HUDEP-2 (cell line): ENCODE measurements at regions not wholly inside any gene's neighbourhood (a gene's known extent, or its start where the extent isn't known, plus 50 kb on each side); places are given as distances from the start of the nearest gene placed in this dataset.

ENCODE experiments used
- DNase-seq, 76 experiments: peaks; one replicate each; lab custom pipeline; 2025; ENCODE audit not compliant: unreplicated experiment in 76 of 76; lab: John Stamatoyannopoulos, UW

DNA sequence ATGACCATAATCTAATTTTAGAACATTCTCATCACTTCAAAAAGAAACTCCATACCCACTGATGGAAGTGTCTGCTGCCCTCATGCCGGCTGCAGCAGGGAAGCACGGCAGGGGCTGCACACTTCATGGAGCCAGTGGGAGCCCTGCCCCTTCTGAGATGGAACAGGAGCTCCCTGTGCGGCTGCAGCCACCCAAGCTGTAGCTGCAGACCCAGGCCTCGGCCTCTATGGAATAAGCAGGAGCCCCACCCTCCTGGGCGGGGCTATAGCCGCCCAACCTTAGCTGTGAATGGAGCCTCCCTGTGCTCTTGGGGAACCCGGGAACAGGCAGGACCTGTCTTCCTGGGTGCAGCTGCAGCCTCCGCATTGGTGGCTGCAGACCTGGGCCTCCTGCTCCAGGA lies 128.5 kb downstream of the NUDT12 start:
- DNase-seq: no peak

DNA sequence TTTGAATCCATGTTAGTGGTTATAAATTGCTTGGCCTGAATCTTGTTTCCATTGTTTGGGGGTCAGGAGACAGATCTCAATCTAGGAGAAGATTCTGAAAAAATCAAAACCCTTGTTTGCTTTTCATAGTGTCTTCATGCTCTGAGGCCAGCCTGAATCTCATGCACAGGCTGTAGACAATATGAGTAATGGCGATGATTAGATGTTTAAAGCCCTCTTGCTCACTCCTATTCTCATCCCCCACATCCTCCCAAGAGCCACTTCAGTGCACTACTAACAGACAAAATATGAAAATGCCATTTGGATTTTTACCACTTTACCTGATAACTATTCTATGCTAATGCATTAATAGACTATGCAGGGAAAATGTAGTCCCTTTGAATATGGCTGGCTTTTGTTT lies 129.4 kb downstream of the NUDT12 start:
- DNase-seq: no peak

DNA sequence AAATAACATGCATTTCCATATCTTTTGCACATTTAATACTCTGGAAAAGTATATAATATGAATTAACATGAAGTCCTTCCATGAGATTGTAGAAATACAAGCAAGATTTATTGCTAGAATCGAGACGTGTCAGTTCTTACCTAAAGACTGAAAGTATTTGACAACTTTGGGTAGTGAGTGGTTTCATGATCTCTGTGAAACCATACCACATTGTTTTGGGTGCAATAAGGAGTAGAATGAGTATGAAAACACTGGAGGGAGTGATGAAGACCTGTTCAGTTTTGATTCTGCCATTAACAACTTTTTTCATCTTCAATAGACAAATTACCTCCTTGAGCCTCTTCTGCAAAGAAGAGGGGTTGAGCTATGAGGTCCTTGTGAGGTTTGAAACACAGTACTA lies 133.7 kb downstream of the NUDT12 start:
- no peak for DNase-seq

DNA sequence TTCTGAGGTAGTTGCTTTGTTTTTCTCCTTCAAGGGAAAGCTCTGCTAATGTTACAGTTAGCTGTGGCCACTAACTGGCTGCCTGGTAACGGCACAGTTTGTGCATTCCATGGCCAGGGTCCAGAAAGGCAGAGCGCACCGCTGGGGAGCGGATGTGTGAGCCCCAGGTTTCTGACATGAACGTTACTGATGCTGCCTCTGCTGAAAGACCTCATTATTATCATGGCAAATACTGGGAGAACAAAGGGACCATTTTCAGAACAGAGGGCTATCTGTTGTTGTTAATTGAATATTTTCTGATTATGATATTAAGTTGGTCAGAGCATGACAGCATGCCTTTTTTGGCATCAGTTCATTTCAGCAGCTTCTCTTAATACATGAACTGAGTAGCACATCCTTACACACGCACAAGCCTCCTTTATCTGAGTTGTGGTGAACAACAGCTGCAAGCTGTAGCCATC lies 134.1 kb downstream of the NUDT12 start:
- no peak for DNase-seq

DNA sequence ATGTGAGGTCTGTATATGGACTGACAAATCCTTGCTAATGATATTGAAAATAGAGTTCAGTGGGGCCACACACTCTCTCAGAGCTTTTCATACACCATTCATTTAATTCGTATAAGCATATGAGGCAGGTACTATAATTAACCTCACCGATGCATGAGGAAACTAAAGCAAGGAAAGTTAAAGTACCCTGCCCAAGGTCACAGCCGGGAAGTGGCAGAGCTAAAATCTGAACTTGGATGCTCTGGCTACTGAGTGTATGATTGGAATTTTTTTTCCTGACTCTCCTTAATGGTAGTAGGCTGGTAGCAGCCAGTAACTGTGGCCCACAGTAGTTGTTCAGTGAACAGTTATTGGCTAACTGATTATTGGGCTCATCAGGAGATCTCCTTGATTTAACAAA lies 135.3 kb downstream of the NUDT12 start:
- DNase-seq: no peak

DNA sequence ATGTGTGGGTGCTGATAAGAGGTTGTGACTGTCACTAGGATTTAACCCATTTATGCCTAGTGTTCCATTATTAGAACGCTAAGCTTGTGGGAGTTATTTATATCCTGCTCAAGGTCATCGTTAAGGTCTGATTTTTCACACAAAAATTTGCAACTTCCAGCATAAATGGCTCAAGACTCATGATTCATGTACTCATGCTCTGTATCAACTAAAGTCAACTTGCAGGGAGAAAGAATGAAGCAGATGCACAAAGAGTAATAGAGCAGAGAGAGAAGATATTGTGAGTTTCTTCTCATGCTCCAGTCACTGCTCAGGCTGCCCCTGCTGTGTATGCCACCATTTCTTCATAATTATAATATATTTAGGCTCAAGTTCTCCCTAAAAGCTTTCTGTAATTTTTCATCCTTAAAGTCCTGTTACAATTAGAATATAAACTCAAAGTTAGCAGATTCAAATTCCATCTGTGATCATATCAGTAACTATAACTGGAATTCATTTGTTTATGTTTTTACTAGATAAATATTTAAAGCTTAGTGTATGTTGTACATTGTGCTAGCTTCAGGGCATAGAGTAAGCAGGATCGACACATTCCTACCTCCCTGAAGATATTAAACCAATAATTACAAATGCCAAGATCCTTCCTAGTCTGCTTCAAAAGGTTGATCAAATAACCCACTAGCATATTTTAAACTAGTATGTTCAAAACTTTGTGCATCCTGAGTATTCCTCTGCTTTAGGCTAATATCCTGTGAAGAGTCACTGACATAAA lies 136.7 kb downstream of the NUDT12 start:
- no peak for DNase-seq

DNA sequence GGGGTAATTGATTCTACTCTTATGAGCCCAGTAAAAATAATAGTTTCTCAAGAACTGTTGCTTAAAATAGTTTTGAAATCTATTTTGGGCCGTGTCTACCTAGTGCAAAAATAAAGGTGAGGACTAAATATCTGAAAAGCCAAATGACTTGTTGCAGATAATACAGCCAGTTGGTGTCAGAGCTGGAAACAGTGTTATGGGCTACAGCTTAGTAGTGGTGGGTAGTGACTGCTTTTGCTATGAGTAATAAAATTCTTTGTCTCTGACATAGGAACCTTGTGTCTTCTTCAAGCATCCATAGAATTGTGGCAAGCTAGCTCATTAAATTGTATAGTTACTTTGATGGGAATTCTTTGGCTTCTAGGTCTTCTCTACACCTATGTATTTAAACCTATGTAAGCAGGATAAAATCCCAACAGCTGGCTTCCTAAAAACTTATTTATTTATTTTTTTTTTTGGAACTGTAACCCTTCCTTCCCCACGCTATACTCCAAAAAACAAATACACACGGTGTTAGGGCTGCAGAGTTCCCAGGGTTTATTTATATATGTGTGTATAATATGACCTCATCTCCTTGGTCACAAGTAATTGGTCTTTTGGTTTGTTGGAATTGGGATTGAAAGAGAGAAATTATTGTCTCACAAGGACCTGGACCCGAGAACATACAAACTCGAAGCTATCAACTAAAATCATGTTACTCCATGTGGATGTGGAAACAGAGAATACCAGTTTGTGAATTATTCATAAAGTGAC lies 138.0 kb downstream of the NUDT12 start:
- DNase-seq: no peak

DNA sequence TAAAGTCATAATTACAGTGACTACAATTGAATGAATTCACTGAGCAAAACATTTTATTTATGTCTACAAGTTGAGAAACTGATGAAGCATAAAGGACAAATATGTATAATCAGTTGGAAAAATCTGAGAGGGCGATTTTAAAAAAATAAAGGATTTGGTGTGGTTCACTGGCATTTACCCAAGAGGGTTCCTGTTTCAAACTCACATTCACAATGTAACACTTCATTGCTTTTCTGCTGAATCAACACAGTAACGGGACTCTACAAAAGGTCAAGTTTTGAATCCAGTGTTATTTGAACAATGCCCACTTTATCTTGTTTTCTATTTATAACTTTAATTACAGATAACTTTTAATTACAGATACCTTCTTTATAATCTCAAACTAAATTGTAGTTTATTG lies 138.6 kb downstream of the NUDT12 start:
- no peak for DNase-seq

DNA sequence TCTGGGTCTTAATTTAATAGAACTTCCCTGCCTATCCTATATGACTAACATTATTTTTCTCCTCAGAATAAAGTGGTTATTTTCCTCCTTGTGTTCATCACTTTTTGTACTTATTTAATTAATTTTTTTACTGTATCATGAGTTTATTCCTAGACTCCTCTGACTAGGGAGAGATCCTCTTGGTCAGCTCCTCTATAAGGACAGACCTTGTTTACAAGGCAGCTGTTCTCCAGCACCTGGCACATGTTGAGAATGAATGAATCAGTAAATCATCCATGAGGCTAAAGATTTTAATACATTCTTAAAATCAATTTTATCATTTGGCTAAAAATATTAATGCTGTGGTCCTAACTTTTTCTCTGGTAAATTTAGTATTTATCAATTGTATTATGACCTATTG lies 139.8 kb downstream of the NUDT12 start:
- DNase-seq: no peak

DNA sequence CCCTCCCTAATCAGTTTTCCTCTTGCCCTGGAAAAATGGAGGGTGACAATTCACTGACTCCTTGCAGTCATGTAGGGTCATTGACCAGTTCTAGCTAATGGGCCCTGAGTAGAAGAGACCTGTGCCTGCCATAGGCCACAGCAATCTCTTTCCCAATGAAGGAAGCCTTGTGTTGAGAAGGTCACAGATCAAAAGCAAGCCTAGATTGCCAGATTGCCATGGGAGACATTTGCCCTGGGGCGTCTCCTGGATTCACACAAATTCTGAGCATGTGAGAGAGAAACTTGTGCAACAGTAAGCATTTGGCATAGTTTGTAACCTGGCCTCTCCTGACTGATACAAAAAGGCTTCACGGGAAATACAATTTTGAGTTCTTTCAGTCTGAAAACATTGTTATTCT lies 148.0 kb downstream of the NUDT12 start:
- no peak for DNase-seq

DNA sequence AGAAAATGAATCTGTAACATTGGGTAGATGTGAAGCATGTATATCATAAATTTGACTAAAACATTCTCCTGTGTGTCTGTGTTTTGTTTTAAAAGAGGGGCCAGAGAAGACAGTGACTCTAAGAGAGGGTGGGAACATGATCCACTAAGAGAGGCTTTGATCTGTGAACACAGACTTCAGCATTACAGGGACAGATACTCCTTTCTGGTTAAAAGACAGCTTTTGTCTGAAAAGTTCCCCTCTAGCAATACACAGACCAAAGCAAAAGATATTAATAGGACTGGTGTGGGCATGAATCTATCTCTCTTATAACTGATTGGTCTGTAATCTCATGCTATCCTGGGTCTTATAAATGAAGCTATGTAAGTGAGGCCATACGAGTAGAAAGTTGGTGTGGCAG lies 150.9 kb downstream of the NUDT12 start:
- DNase-seq: no peak

DNA sequence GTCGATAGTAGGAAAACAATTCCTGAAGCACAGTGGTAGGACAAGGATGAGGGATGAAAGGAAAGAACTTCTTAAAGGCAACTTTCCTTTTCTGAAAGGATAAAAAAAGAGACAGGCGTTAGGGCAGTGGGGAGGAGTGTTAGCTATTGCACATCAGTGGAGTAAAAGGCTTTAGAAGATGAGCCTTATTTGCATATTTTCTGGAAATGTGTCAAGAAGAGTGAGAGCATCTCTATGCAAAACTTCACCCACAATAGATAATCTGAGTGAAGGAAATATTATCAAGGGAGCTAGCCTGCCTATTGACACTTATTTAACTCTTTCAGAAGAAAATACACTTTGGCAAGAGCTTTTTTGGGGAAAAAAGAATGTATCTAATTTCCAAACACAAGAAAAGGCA lies 151.6 kb downstream of the MACIR start:
- DNase-seq: no peak

DNA sequence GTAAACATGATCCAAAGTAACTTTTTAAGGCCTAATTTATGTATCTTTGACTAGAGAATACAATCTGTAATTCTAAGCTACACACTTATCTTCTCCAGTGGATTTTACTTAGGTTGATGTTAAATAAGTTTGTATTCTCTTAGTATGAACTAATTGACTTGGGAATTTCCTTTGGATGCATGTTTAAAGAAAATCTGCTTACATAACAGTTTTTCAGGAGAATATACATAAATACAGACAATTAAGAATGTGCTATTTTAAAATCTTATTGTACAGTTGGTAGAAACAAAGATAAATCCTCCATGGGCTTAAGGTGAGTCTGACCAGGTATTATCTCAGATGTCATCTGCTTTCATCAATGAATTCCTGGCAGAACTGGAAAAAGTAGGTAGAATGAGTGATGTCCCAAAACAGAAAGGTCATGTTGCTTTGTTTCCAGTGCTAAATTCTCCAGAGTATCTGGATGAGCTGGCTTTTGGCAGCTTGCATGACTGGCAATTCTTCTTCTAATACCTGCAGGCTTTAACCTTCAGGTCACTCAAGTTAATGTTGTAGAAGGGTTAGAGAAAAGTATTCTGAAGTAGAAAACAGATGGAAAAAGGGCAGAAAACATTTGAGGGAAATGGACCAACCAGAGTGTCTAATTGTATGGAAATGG lies 150.6 kb downstream of the MACIR start:
- DNase-seq: no peak

DNA sequence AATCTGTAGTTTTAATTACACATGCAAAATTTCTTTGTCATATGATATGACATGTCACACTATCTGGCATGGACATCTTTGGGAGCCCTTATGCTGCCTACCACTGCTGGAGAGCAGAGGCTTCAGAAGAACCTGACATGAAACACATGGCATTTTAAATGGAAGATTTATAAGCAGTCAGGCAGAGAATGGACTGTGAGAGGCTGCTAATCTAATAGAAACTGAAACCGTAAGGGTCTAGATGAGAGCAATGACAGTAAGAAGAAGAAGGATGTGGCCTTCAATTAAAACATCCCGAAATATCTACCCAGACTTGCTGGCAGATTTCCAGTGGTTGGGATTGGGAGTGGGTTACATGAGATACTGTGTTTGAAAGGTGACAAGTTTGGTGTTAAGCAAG lies 149.8 kb downstream of the MACIR start:
- no peak for DNase-seq

DNA sequence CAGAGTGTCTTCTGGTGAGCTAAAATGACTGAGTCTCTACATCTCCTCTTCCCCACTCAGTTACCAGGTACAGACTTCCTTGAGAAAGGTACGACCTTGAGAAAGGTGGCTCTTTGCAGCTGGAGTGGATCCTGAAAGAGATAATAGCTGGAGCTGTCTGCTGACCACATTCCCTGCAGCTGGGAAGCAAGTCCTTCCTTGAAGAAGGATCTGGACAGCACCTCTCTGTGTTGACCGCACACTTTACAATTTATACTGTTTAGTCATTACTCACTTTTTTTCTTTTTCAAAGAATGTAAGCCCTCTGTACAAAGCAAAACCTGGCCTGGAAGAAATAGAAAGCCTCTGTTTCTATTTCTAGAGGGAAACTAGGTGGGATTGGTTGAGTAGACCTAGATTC lies 148.8 kb downstream of the MACIR start:
- DNase-seq: no peak

DNA sequence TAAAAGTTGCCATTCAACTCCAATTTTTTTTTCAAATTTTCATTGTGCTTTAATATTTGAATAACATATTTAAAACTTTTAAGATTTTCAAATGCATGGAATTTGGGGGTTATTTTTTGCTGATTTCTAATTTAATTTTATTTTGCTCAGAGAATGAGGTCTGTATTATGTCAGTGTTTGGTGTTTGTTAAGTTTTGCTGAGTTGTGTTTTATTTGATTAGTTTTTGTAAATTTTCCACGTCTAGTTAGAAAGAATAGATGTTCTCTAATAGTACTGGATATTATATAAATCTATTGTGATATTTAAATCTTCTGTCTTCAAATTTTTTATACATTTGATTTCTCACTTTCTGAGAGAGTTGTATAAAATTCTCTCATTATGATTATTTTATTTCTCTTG lies 145.9 kb downstream of the MACIR start:
- no peak for DNase-seq

DNA sequence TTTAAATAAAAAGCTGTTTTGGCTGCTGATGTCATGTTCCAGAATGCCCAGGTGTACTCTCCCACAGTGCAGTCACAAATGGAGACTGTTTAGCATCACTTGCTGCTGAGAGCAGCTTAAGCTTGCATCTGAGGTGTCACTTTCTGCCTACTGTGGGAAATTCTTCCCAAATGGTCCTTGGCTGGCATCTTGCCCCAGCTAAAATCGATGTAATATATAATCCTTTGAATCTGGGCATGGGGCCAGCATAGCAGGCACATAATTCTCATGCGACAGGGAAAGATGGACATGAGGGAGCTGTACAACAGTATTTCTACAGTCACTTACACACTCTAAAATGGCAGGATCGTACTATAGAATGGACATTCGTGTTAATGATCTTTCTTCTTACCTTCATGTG lies 144.3 kb downstream of the MACIR start:
- no peak for DNase-seq

DNA sequence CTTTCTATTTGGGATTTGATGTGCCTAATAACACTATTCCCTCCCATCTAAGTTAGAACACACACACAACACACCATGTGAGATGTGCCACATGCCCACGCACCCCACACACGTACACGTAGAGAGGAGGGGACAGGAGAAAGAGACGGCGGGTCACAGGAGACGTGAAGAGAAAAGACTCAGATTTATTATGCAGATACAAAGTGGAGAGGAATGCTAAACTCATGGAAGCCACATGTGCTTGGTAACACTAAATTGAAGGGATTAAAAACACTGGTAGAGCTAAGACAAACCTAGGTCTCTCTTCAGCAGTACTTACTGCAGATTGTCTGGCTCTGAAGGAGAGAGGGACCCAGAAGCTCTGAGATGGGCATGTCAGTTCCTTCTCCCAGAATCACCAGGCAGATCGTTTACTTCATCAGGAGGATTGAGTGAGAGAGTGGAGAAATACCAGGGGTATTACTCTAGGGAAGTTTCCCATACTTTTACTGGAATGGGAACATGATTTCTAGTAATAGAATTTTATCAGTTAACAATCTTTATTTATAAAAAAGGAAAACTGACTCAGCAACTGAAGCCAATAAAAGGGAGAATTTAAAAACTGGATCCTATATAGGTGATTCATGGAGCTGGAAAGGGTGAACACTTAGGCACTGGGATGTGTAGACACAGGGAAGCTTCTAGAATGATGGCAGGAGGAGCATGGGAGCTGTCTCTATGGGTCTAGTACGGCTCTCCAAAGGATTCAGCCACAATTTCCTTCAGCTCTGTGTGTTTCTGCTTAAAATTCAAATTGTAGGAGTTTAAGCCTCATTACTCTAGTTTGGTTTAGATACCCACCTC lies 139.4 kb downstream of the MACIR start:
- no peak for DNase-seq

DNA sequence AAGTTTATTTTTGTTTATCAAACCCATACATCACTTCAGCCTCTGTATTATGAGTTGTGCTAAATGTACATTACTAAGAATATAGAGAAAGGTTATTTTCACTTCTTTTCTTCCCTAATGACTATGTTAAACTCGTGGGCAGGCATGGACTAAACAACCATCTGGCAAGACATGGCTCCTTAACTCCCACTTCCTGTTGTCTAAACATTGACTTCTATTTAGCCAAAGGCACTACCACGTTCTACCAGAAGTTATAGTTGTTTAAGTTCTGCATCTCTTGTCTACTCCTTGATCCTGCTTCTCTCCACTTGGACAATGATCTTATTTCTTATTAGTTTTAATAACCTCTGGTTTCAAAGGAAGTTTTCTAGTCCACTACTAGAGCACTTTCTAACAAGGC lies 136.1 kb downstream of the MACIR start:
- DNase-seq: no peak

DNA sequence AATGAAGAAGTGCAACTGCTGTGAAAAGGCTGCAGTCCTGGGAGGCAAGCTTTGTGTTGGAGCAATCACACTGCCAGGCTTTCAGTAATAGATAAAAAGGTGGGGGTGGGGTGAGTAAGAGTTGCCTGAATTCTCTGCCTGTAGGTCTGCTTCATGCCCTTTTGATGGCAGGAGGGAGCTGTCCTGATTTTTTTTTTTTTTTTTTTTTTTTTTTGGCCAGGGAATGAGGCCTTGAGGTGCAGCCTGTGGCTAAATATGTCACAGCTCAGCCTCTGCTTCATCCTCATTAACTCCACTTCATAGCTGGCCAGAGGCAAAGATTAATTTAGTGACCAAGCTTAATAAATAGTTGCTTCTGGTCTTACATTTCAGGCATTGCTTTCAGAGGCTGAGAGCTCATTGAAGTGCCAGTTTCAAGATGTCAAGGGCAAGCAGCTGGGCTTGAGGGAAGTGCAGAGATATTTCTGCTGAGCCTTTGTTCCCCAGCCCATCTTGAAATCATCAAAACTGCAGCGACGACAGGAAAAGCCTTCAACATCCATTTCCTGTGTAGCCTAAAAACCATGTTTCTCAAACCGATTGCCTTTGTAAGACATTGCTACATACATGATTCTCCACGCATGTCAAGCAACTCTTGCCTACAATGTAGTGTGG lies 134.7 kb downstream of the MACIR start:
- no peak for DNase-seq
